SKM-1 (cell line): ENCODE measurements at regions not wholly inside any gene's neighbourhood (a gene's known extent, or its start where the extent isn't known, plus 50 kb on each side); places are given as distances from the start of the nearest gene placed in this dataset.
"Not testable (repeated sequence)": the region's sequence is repeated elsewhere in the genome, so short reads cannot be mapped to it uniquely, and the experiment has no call there.

Source experiments
- DNase-seq: peaks from one replicate; lab custom pipeline; 2025; ENCODE audit not compliant: unreplicated experiment; lab: John Stamatoyannopoulos, UW

GRCh38 chr1:244291236-244292201, 160.2 kb downstream of the ADSS2 start:
- DNase-seq, result peak; percentile 51

- no peak for DNase-seq
Observed at GRCh38 chr1:244294599-244295224, 157.0 kb downstream of the ADSS2 start.

DNA sequence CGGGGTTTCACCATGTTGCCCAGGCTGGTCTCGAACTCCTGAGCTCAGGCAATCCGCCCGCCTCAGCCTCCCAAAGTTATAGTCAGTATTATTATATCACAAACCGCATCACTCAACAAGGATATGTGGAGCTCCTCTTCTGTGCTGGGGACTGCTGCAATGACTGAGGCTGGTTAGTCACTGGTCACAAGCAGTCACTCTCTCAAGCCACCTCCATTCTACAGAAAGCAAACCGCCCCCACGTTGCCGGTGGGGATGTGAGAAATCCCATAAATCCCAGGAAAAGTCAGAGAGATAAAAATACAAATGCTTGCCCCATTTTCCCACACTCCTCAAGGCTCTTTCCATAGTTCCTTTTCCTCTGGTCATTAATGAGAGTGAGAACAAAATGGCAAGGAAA, 155.7 kb downstream of the ADSS2 start:
- no peak for DNase-seq

- DNase-seq, result no peak
Observed at GRCh38 chr1:244296447-244296846, 155.3 kb downstream of the ADSS2 start.

DNA sequence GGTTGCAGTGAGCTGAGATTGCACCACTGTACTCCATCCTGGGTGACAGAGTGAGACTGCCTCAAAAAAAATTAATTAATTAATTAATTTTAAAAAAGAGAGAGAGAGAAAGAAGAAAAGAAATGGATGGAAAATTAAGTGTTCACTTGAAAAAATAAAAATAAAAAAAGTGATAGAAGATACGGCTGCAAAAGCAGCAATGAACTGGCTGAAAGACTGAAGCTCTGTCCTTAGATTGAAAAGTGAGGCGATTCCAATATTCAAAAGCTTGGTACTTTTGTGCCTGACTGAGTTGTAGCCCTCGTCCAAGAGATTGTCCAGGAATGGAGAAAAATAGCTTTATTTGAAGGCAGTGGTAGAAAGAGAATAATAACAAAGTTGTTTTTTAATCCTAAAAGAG, 154.6 kb downstream of the ADSS2 start:
- DNase-seq, result no peak

- no peak for DNase-seq
Observed at GRCh38 chr1:244297616-244298015, 154.1 kb downstream of the ADSS2 start.

GRCh38 chr1:244300029-244300375, 151.7 kb downstream of the ADSS2 start:
- not testable (repeated sequence) for DNase-seq

DNA sequence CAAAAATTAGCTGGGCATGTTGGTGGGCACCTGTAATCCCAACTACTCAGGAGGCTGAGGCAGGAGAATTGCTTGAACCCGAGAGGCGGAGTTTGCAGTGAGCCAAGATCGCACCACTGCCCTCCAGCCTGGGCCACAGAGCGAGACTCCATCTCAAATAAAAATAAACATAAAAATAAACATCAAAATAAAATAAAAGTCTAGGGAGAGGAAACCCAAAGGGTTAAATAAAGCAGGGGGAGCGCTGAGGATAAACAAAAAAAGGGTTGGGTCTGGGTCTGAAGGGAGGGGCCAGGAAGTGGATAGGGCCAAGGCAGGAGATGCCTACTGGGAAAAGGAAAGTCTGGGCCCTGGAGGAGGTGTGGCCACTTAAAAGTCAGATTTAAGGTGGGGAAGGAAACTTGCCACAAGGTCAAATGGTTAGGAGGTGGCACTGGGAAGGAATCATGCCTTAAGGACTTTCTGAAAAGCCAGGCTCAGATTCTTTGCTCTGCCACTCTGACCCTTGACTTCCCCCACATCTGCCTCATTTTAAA, 150.0 kb downstream of the ADSS2 start:
- no peak for DNase-seq

DNA sequence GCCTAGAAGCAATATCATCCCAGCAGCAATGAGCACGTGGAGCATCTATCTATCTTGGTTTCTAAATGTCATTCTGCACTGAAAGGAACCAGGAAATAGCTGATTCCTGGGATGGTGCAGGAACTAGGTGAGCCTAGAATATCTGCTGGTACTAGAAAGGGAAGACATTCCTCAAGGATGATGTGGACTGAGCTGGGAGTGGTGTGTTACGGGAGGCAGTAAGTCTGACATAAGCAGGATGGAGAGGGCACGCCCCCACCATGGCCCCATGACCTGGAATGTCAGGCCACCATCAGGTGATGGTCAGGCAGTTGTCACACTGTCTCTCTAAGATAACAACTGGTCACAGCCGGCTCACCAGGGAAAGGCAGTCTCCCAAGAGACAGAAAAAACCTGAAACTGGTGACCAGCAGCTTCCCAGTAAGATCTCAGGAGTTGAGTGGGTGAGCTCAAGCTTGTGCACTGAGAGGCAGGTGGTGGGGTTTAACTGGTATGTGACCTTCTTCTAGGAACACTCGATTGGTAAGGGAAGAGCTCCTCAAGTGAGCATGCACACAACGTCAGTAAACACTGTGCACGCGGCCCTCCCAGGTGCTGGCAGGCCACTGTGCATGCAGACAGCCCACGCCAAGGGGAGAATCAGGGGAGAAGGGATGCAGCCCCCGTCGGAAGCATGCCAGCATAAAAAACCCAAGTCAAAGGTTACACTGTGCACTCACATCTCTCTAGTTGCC, 148.7 kb downstream of the ADSS2 start:
- no peak for DNase-seq

GRCh38 chr1:244303610-244303969, 148.1 kb downstream of the ADSS2 start:
- DNase-seq, result no peak

GRCh38 chr1:244304156-244304555, 147.6 kb downstream of the ADSS2 start:
- no peak for DNase-seq

DNA sequence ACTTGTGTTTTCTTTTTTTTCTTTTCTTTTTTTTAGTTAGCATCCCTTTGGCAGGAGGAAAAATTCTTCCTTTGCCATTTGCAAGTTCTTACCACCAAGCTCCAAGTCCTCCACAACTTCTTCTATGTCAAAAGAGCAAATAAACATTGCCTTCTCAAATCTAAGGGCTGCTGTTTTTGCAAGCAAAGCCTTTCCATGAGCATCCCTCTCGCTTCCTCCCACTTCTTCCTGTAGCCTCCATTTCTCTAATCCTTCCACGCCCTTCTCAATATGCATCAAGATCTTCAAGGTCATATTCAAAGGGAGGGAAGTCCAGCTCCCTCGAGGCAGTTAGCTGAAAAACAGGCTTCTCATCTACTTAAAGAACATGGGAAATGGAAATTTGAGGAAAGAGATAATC, 147.1 kb downstream of the ADSS2 start:
- no peak for DNase-seq

- DNase-seq, result no peak
Observed at GRCh38 chr1:244305776-244306341, 145.8 kb downstream of the ADSS2 start.

DNA sequence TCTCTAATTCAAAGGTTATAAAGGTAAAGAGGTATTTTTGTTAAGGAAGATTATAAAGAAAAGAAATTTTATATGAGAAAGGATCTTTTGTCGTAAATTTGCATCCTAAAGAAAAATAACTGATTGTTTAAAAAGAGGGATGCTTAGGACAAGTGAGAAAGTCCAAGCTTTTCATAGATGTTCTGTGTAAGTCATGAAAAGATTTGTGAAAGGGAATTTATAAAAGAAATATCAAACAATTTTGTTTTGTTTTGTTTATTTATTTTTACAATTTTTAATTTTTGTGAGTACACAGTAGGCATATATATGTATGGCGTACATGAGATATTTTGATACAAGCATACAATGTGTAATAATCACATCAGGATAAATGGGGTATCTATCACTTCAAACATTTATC, 145.2 kb downstream of the ADSS2 start:
- no peak for DNase-seq

DNA sequence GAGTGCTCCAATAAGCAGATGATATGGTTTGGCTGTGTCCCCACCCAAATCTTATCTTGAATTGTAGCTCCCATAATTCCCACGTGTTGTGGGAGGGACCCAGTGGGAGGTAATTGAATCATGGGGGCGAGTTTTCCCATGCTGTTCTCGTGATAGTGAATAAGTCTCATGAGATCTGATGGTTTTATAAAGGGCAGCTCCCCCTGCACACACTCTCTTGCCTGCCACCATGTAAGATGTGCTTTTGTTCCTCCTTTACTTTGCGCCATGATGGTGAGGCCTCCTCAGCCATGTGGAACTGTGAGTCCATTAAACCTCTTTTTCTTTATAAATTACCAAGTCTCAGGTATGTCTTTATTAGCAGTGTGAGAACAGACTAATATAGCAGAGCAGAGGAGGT, 142.5 kb downstream of the ADSS2 start:
- not testable (repeated sequence) for DNase-seq

DNA sequence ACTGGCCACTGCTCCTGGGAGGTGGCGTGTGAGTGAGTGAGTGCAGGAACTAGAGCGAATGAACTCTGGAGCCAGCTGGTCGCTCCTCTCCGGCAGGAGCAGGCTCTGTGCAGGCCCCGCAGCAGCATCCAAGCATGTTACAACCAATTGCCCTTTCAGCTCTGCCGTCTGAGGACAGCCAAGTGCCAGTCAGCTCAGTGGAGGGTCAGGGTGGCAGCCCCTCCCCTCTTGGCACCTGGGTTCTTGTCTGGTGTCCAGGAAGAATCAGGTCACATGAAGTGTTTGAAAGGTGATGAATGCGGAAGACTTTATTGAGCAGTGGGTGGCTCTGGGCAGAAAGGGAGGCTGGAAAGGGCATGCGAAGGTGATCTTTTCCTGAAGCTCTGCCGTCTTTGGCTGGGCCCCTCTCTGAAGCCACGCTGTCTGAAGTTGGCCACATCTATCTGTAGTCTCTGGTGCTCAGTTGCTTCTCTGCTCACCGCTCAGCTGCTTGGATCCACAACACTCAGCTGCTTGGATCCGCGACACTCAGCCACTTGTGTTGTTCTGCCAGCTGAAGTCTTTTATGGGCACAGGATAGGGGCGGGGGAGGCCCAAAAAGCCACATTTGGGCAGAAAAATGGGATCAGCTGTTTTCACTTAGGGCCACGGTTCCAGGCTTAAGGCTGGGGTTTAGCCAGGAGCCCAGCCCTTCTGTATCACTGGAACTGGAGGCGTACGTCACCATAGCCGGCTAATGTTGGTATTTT, 139.8 kb downstream of the ADSS2 start:
- DNase-seq, result no peak

GRCh38 chr1:244313346-244313745, 138.4 kb downstream of the ADSS2 start:
- no peak for DNase-seq

- no peak for DNase-seq
Observed at GRCh38 chr1:244314921-244315559, 136.7 kb downstream of the ADSS2 start.

GRCh38 chr1:244315996-244316395, 135.7 kb downstream of the ADSS2 start:
- no peak for DNase-seq

- no peak for DNase-seq
Observed at GRCh38 chr1:244316407-244316806, 135.3 kb downstream of the ADSS2 start.
